ENCODE measurements at regions not wholly inside any gene's neighbourhood (a gene's known extent, or its start where the extent isn't known, plus 50 kb on each side); places are given as distances from the start of the nearest gene placed in this dataset.
"Not testable (repeated sequence)": the region's sequence is repeated elsewhere in the genome, so short reads cannot be mapped to it uniquely, and the experiment has no call there.

- no peaks in the 10 kb centered on the region for H3K27me3 Mint-ChIP-seq (ENCODE audit: unreplicated experiment)
- intact Hi-C loops (cut with micrococcal nuclease; ENCODE audit: unreplicated experiment) = no loop called here
- no TSS peak for BruUV-seq (replicated peaks)
Measured at GRCh38 chr12:125544960-125545359, 479.7 kb downstream of the AACS start.

GRCh38 chr12:125549171-125549570 lies 483.9 kb downstream of the AACS start:
- CTCF ChIA-PET = no interaction called here
- Mint-ChIP-seq H3K9me3 (ENCODE audit: low read depth, unreplicated experiment) (no peaks in the 10 kb centered on the region), H3K4me1 (ENCODE audit: low read depth, unreplicated experiment) (peaks cover 13% of the 10 kb centered on the region), H3K27ac (ENCODE audit: unreplicated experiment) (no peak overlapping the region), H3K27me3 (ENCODE audit: unreplicated experiment) (no peaks in the 10 kb centered on the region), H3K4me3 (ENCODE audit: low read depth, unreplicated experiment) (no peak overlapping the region), H3K36me3 (ENCODE audit: insufficient read depth, unreplicated experiment) (no peaks in the 10 kb centered on the region)
- intact Hi-C loops (cut with micrococcal nuclease; ENCODE audit: unreplicated experiment) = no loop called here
- TF ChIP-seq, protein P1, sequence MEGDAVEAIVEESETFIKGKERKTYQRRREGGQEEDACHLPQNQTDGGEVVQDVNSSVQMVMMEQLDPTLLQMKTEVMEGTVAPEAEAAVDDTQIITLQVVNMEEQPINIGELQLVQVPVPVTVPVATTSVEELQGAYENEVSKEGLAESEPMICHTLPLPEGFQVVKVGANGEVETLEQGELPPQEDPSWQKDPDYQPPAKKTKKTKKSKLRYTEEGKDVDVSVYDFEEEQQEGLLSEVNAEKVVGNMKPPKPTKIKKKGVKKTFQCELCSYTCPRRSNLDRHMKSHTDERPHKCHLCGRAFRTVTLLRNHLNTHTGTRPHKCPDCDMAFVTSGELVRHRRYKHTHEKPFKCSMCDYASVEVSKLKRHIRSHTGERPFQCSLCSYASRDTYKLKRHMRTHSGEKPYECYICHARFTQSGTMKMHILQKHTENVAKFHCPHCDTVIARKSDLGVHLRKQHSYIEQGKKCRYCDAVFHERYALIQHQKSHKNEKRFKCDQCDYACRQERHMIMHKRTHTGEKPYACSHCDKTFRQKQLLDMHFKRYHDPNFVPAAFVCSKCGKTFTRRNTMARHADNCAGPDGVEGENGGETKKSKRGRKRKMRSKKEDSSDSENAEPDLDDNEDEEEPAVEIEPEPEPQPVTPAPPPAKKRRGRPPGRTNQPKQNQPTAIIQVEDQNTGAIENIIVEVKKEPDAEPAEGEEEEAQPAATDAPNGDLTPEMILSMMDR (IDR thresholded peaks at IDR 0.05; ENCODE audit: unreplicated experiment) = no peak
- BruUV-seq (replicated peaks) = no TSS peak
- DNase-seq = no peak

More at GRCh38 chr12:125544960-125545359, 479.7 kb downstream of the AACS start:
- Mint-ChIP-seq H3K9me3 (ENCODE audit: low read depth, unreplicated experiment) (peaks cover 2% of the 10 kb centered on the region), H3K4me1 (ENCODE audit: low read depth, unreplicated experiment) (peaks cover 13% of the 10 kb centered on the region), H3K4me3 (ENCODE audit: low read depth, unreplicated experiment) (no peak overlapping the region), H3K36me3 (ENCODE audit: insufficient read depth, unreplicated experiment) (no peaks in the 10 kb centered on the region), H3K27ac (ENCODE audit: unreplicated experiment) (no peak overlapping the region)
- TF ChIP-seq, protein P1 (IDR thresholded peaks at IDR 0.05; ENCODE audit: unreplicated experiment) = no peak
- CTCF ChIA-PET = no interaction called here
- no peak for DNase-seq

DNA sequence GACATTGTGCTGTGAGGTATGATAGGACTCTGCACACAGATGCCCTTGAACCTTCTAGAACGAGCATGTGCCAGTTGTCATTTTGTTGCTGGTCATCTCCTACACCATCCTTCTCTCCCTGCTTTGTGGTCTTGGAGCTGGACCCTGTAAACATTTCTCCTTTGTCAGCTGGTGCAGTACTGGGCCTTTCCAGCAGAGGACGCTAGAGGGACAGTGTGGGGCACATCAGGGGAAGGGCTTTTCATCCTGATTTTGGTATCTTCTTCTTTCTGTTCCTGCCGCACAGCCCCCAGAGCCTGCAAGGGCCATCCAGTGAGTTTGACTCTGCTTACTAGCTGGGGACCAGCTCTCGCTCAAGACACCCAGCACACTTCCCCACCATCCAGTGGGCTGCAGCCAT lies 484.6 kb downstream of the AACS start:
- no peaks in the 10 kb centered on the region for H3K27me3 Mint-ChIP-seq (ENCODE audit: unreplicated experiment)
- no TSS peak for BruUV-seq (replicated peaks)
- H3K4me1 Mint-ChIP-seq (ENCODE audit: low read depth, unreplicated experiment) = peaks cover 8% of the 10 kb centered on the region
- no peaks in the 10 kb centered on the region for H3K36me3 Mint-ChIP-seq (ENCODE audit: insufficient read depth, unreplicated experiment)
- no peaks in the 10 kb centered on the region for H3K9me3 Mint-ChIP-seq (ENCODE audit: low read depth, unreplicated experiment)
- intact Hi-C loops (cut with micrococcal nuclease; ENCODE audit: unreplicated experiment) = no loop called here
- CTCF ChIA-PET = no interaction called here
- DNase-seq = no peak
- H3K27ac Mint-ChIP-seq (ENCODE audit: unreplicated experiment) = no peak overlapping the region
- TF ChIP-seq, protein P1 (IDR thresholded peaks at IDR 0.05; ENCODE audit: unreplicated experiment) = peak; percentile 59
- no peak overlapping the region for H3K4me3 Mint-ChIP-seq (ENCODE audit: low read depth, unreplicated experiment)

- TF ChIP-seq, protein P1 (IDR thresholded peaks at IDR 0.05; ENCODE audit: unreplicated experiment) = no peak
- CTCF ChIA-PET = no interaction called here
- Mint-ChIP-seq H3K27ac (ENCODE audit: unreplicated experiment) (no peak overlapping the region), H3K4me3 (ENCODE audit: low read depth, unreplicated experiment) (no peak overlapping the region), H3K4me1 (ENCODE audit: low read depth, unreplicated experiment) (no peaks in the 10 kb centered on the region), H3K9me3 (ENCODE audit: low read depth, unreplicated experiment) (no peaks in the 10 kb centered on the region), H3K36me3 (ENCODE audit: insufficient read depth, unreplicated experiment) (no peaks in the 10 kb centered on the region), H3K27me3 (ENCODE audit: unreplicated experiment) (no peaks in the 10 kb centered on the region)
- intact Hi-C loops (cut with micrococcal nuclease; ENCODE audit: unreplicated experiment) = no loop called here
- no TSS peak for BruUV-seq (replicated peaks)
- no peak for DNase-seq
Measured at GRCh38 chr12:125552295-125552694, 487.1 kb downstream of the AACS start.

- BruUV-seq (replicated peaks); H3K36me3 Mint-ChIP-seq (ENCODE audit: insufficient read depth, unreplicated experiment); H3K27ac Mint-ChIP-seq (ENCODE audit: unreplicated experiment); intact Hi-C loops (cut with micrococcal nuclease; ENCODE audit: unreplicated experiment); H3K4me3 Mint-ChIP-seq (ENCODE audit: low read depth, unreplicated experiment); DNase-seq; H3K4me1 Mint-ChIP-seq (ENCODE audit: low read depth, unreplicated experiment); H3K9me3 Mint-ChIP-seq (ENCODE audit: low read depth, unreplicated experiment); CTCF ChIA-PET: not testable (repeated sequence)
- peaks cover 13% of the 10 kb centered on the region for H3K27me3 Mint-ChIP-seq (ENCODE audit: unreplicated experiment)
Measured at GRCh38 chr12:125561008-125561407, 495.8 kb downstream of the AACS start.
